SK-N-SH treated with all-trans-retinoic acid at 6 μM for 48 hours (cell line): ENCODE measurements at regions not wholly inside any gene's neighbourhood (a gene's known extent, or its start where the extent isn't known, plus 50 kb on each side); places are given as distances from the start of the nearest gene placed in this dataset.

Experiments
- ATAC-seq: fragments of 200-7000 bp; cut with Tn5 transposase; 3 replicates; pipeline ENCODE4 v1.9.1; 2020; ENCODE audit warnings: mild to moderate bottlenecking, moderate library complexity
- ARNTL ChIP-seq: fragments of 450-650 bp; formaldehyde crosslinking; IDR thresholded peaks from 2 replicates; pipeline ENCODE4 v1.5.0; 2020; ENCODE audit warnings: low read depth, mild to moderate bottlenecking, moderate library complexity, borderline replicate concordance
- BACH2 ChIP-seq: fragments of 250-450 bp; sonication (Bioruptor Pico); IDR thresholded peaks from 2 replicates; pipeline ENCODE4 v1.9.0; 2021; ENCODE audit warnings: mild to moderate bottlenecking, borderline replicate concordance
- CREB5 ChIP-seq: fragments of 250-450 bp; sonication (Bioruptor Pico); IDR thresholded peaks from 2 replicates; pipeline ENCODE4 v1.5.1; 2020; ENCODE audit warnings: low read depth, mild to moderate bottlenecking, moderate library complexity
- CSDC2 ChIP-seq: fragments of 250-450 bp; sonication (Bioruptor Pico); IDR thresholded peaks from 2 replicates; pipeline ENCODE4 v1.5.0; 2020; ENCODE audit warnings: mild to moderate bottlenecking, moderate library complexity
- ESRRG ChIP-seq: fragments of 250-450 bp; sonication (Bioruptor Pico); IDR thresholded peaks from 2 replicates; pipeline ENCODE4 v1.6.1; 2021; ENCODE audit warnings: mild to moderate bottlenecking
- GLIS3 ChIP-seq: fragments of 250-450 bp; sonication (Bioruptor Pico); IDR thresholded peaks from 2 replicates; pipeline ENCODE4 v1.5.0; 2020; ENCODE audit warnings: mild to moderate bottlenecking, moderate library complexity
- OSR1 ChIP-seq: fragments of 250-450 bp; sonication (Bioruptor Pico); IDR thresholded peaks from 2 replicates; pipeline ENCODE4 v1.8.0; 2022; ENCODE audit warnings: moderate library complexity, mild to moderate bottlenecking, inconsistent platforms
- POU6F1 ChIP-seq: fragments of 250-450 bp; sonication (Bioruptor Pico); IDR thresholded peaks from 2 replicates; pipeline ENCODE4 v1.8.0; 2021; ENCODE audit warnings: low read depth, mild to moderate bottlenecking, moderate library complexity, borderline replicate concordance
- RARB ChIP-seq: fragments of 250-450 bp; sonication (Bioruptor Pico); IDR thresholded peaks from 2 replicates; pipeline ENCODE4 v1.8.0; 2021; ENCODE audit warnings: mild to moderate bottlenecking, moderate library complexity
- SNAI2 ChIP-seq: fragments of 250-450 bp; sonication (Bioruptor Pico); IDR thresholded peaks from 2 replicates; pipeline ENCODE4 v1.5.0; 2020; ENCODE audit warnings: mild to moderate bottlenecking, moderate library complexity
- TOX ChIP-seq: fragments of 250-450 bp; sonication (Bioruptor Pico); IDR thresholded peaks from 2 replicates; pipeline ENCODE4 v1.8.0; 2021; ENCODE audit warnings: mild to moderate bottlenecking, moderate library complexity, borderline replicate concordance
- TSHZ2 ChIP-seq: fragments of 250-450 bp; sonication (Bioruptor Pico); IDR thresholded peaks from 2 replicates; pipeline ENCODE4 v1.5.0; 2020; ENCODE audit warnings: mild to moderate bottlenecking, moderate library complexity
- ZC3H10 ChIP-seq: fragments of 250-450 bp; sonication (Bioruptor Pico); IDR thresholded peaks from 2 replicates; pipeline ENCODE4 v1.5.1; 2021; ENCODE audit warnings: mild to moderate bottlenecking, moderate library complexity
- ZFP3 ChIP-seq: fragments of 250-450 bp; sonication (Bioruptor Pico); IDR thresholded peaks from 2 replicates; pipeline ENCODE4 v1.5.0; 2020; ENCODE audit warnings: mild to moderate bottlenecking, moderate library complexity
- ZFP30 ChIP-seq: fragments of 450-650 bp; formaldehyde crosslinking; IDR thresholded peaks from 2 replicates; pipeline ENCODE4 v1.5.0; 2022; ENCODE audit warnings: mild to moderate bottlenecking, moderate library complexity
- ZNF565 ChIP-seq: fragments of 450-650 bp; formaldehyde crosslinking; conservative IDR thresholded peaks from 2 replicates; pipeline ENCODE4 v1.5.0; 2020; ENCODE audit warnings: low read depth, mild to moderate bottlenecking, moderate library complexity
- ZNF70 ChIP-seq: fragments of 450-650 bp; formaldehyde crosslinking; IDR thresholded peaks from 2 replicates; pipeline ENCODE4 v1.5.0; 2020; ENCODE audit warnings: mild to moderate bottlenecking, moderate library complexity
- ZNF8 ChIP-seq: fragments of 450-650 bp; formaldehyde crosslinking; IDR thresholded peaks from 2 replicates; pipeline ENCODE4 v1.5.0; 2020; ENCODE audit warnings: mild to moderate bottlenecking, moderate library complexity
- TF ChIP-seq, protein P1 (sequence below): fragments of 250-450 bp; sonication (Bioruptor Pico); IDR thresholded peaks from 2 replicates; pipeline ENCODE4 v1.8.0; 2020; ENCODE audit warnings: mild to moderate bottlenecking, moderate library complexity, borderline replicate concordance
- TF ChIP-seq, protein P2 (sequence below): fragments of 250-450 bp; sonication (Bioruptor Pico); IDR thresholded peaks from 2 replicates; pipeline ENCODE4 v1.5.1; 2021; ENCODE audit warnings: mild to moderate bottlenecking, moderate library complexity

- no peak for ATAC-seq
- TF ChIP-seq GLIS3 (CRISPR knock-in tag): no peak
- no peak for TF ChIP-seq TSHZ2 (CRISPR knock-in tag)
- no peak for TF ChIP-seq ZNF565 (CRISPR knock-in tag)
- TF ChIP-seq ZNF8 (CRISPR knock-in tag): no peak
- TF ChIP-seq ZC3H10 (CRISPR knock-in tag): no peak
- TF ChIP-seq POU6F1 (CRISPR knock-in tag): no peak
- TF ChIP-seq, protein P1, sequence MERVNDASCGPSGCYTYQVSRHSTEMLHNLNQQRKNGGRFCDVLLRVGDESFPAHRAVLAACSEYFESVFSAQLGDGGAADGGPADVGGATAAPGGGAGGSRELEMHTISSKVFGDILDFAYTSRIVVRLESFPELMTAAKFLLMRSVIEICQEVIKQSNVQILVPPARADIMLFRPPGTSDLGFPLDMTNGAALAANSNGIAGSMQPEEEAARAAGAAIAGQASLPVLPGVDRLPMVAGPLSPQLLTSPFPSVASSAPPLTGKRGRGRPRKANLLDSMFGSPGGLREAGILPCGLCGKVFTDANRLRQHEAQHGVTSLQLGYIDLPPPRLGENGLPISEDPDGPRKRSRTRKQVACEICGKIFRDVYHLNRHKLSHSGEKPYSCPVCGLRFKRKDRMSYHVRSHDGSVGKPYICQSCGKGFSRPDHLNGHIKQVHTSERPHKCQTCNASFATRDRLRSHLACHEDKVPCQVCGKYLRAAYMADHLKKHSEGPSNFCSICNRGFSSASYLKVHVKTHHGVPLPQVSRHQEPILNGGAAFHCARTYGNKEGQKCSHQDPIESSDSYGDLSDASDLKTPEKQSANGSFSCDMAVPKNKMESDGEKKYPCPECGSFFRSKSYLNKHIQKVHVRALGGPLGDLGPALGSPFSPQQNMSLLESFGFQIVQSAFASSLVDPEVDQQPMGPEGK (CRISPR knock-in tag): no peak
- no peak for TF ChIP-seq BACH2 (CRISPR knock-in tag)
Observed at GRCh38 chr18:22868831-22869230, 64.3 kb upstream of the RBBP8 start.

- TF ChIP-seq RARB (no peak), TSHZ2 (CRISPR knock-in tag) (no peak; the same call in 1 of the 2 replicates), ZNF8 (CRISPR knock-in tag) (no peak), SNAI2 (CRISPR knock-in tag) (no peak), OSR1 (CRISPR knock-in tag) (no peak), TOX (CRISPR knock-in tag) (no peak), ESRRG (CRISPR knock-in tag) (no peak), GLIS3 (CRISPR knock-in tag) (no peak), CSDC2 (CRISPR knock-in tag) (no peak), ZFP30 (CRISPR knock-in tag) (no peak), POU6F1 (CRISPR knock-in tag) (no peak), ZC3H10 (CRISPR knock-in tag) (no peak), ARNTL (CRISPR knock-in tag) (no peak)
- no peak for ATAC-seq
Observed at GRCh38 chr18:22871809-22872525, 61.2 kb upstream of the RBBP8 start.

- no peak for ATAC-seq
- TF ChIP-seq ZFP30 (CRISPR knock-in tag): no peak
- no peak for TF ChIP-seq POU6F1 (CRISPR knock-in tag)
- TF ChIP-seq CREB5: no peak
- TF ChIP-seq ZNF70 (CRISPR knock-in tag): no peak
- TF ChIP-seq, protein P2, sequence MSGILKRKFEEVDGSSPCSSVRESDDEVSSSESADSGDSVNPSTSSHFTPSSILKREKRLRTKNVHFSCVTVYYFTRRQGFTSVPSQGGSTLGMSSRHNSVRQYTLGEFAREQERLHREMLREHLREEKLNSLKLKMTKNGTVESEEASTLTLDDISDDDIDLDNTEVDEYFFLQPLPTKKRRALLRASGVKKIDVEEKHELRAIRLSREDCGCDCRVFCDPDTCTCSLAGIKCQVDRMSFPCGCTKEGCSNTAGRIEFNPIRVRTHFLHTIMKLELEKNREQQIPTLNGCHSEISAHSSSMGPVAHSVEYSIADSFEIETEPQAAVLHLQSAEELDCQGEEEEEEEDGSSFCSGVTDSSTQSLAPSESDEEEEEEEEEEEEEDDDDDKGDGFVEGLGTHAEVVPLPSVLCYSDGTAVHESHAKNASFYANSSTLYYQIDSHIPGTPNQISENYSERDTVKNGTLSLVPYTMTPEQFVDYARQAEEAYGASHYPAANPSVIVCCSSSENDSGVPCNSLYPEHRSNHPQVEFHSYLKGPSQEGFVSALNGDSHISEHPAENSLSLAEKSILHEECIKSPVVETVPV (CRISPR knock-in tag): no peak
- no peak for TF ChIP-seq ZFP3
- no peak for TF ChIP-seq RARB
- TF ChIP-seq ESRRG (CRISPR knock-in tag): no peak
- no peak for TF ChIP-seq ZNF565 (CRISPR knock-in tag)
- no peak for TF ChIP-seq OSR1 (CRISPR knock-in tag)
Observed at GRCh38 chr18:22872900-22873537, 60.1 kb upstream of the RBBP8 start.
